ENCODE measurements at regions not wholly inside any gene's neighbourhood (a gene's known extent, or its start where the extent isn't known, plus 50 kb on each side); places are given as distances from the start of the nearest gene placed in this dataset.

GRCh38 chr1:229895605-229896004, 171.4 kb upstream of the GALNT2 start (continued):
- TF ChIP-seq CTCF (IDR thresholded peaks at IDR 0.05; ENCODE audit: control extremely low read depth in 1 of 3, insufficient read depth in 1 of 3, low read depth in 1 of 3, low read length in 3 of 3) (no peak), POU5F1 (IDR thresholded peaks at IDR 0.05; ENCODE audit: low read depth, low read length) (no peak), USF2 (IDR thresholded peaks at IDR 0.05; ENCODE audit: low read length) (no peak), HDAC6 (IDR thresholded peaks at IDR 0.05; ENCODE audit: low read depth, low read length) (no peak), FOSL1 (IDR thresholded peaks at IDR 0.05; ENCODE audit: insufficient read depth, low read depth, low read length) (no peak), SRF (IDR thresholded peaks at IDR 0.05; ENCODE audit: low read depth, low read length) (no peak), TCF12 (IDR thresholded peaks at IDR 0.05; ENCODE audit: low read depth, low read length) (no peak)
